K562 (cell line): ENCODE measurements at regions not wholly inside any gene's neighbourhood (a gene's known extent, or its start where the extent isn't known, plus 50 kb on each side); places are given as distances from the start of the nearest gene placed in this dataset.

Experiments used
- CXXC5 ChIP-seq: fragments of 250-450 bp; sonication (Bioruptor Pico); IDR thresholded peaks from 2 replicates; pipeline ENCODE4 v1.8.0; 2022; ENCODE audit warnings: inconsistent platforms, mild to moderate bottlenecking, moderate library complexity
- EHMT2 ChIP-seq: fragments of 450-650 bp; IDR thresholded peaks from 2 replicates; pipeline ENCODE4 v1.6.1; 2018; ENCODE audit warnings: antibody characterized with exemption
- FOXJ2 ChIP-seq: fragments of 200-800 bp; sonication (Bioruptor generic); IDR thresholded peaks from 2 replicates; pipeline ENCODE4 v1.6.1; 2016; ENCODE audit warnings: missing genetic modification characterization, missing compliant biosample characterization
- HBP1 ChIP-seq: fragments of 450-650 bp; formaldehyde crosslinking; IDR thresholded peaks from 2 replicates; pipeline ENCODE4 v1.4.0; 2022; ENCODE audit warnings: missing genetic modification characterization
- NCOA1 ChIP-seq: fragments of 450-650 bp; IDR thresholded peaks from 2 replicates; pipeline ENCODE4 v1.6.1; 2016; ENCODE audit warnings: low read depth
- NFE2 ChIP-seq: IDR thresholded peaks from 2 replicates; pipeline ENCODE4 v1.6.1; 2014; ENCODE audit warnings: antibody characterized with exemption, low read depth
- NFE2L1 ChIP-seq: fragments of 450-650 bp; IDR thresholded peaks from 2 replicates; pipeline ENCODE4 v1.6.1; 2016; ENCODE audit warnings: missing genetic modification characterization, low read depth, mild to moderate bottlenecking, missing compliant biosample characterization, moderate library complexity, borderline replicate concordance
- PHF21A ChIP-seq: fragments of 450-650 bp; IDR thresholded peaks from 2 replicates; pipeline ENCODE4 v1.6.1; 2017; ENCODE audit warnings: low read depth, borderline replicate concordance
- SMAD2 ChIP-seq: fragments of 150-350 bp; IDR thresholded peaks from 2 replicates; pipeline ENCODE4 v1.6.1; 2014; ENCODE audit warnings: low read depth, mild to moderate bottlenecking, low read length
- U2AF1 ChIP-seq: fragments of 200-400 bp; formaldehyde crosslinking; optimal IDR thresholded peaks from 2 replicates; pipeline ENCODE3; 2017; ENCODE audit warnings: mild to moderate bottlenecking, low read depth, low read length, moderate library complexity
- ZFPM2 ChIP-seq: fragments of 250-450 bp; sonication (Bioruptor Pico); IDR thresholded peaks from 2 replicates; pipeline ENCODE4 v1.5.1; 2022; ENCODE audit warnings: mild to moderate bottlenecking
- ZNF311 ChIP-seq: fragments of 250-450 bp; sonication (Bioruptor Pico); IDR thresholded peaks from 2 replicates; pipeline ENCODE4 v1.4.0; 2020; ENCODE audit warnings: mild to moderate bottlenecking, moderate library complexity
- ZNF639 ChIP-seq, 2 experiments: fragments of 200-800 bp in 1 of 2; sonication (Bioruptor generic) in 1 of 2; sonication (generic) in 1 of 2; formaldehyde crosslinking in 1 of 2; IDR thresholded peaks in 1 of 2; conservative IDR thresholded peaks in 1 of 2; 2 replicates each; pipeline versions ENCODE4 v1.5.0 to v1.6.1; 2016 to 2020; ENCODE audit warnings: missing compliant biosample characterization in 1 of 2, missing genetic modification characterization in 1 of 2, missing genetic modification reagents in 1 of 2
- ZNF766 ChIP-seq: fragments of 200-800 bp; sonication (Bioruptor generic); conservative IDR thresholded peaks from 2 replicates; pipeline ENCODE4 v1.6.1; 2016; ENCODE audit warnings: missing genetic modification characterization, missing compliant biosample characterization
- TF ChIP-seq, protein P1 (sequence below), 2 experiments: fragments of 450-650 bp; IDR thresholded peaks; 2 replicates each; pipeline ENCODE4 v1.6.1; 2018; ENCODE audit warnings: mild to moderate bottlenecking in 2 of 2, low read depth in 1 of 2; ENCODE audit not compliant: partially characterized antibody in 2 of 2

DNA sequence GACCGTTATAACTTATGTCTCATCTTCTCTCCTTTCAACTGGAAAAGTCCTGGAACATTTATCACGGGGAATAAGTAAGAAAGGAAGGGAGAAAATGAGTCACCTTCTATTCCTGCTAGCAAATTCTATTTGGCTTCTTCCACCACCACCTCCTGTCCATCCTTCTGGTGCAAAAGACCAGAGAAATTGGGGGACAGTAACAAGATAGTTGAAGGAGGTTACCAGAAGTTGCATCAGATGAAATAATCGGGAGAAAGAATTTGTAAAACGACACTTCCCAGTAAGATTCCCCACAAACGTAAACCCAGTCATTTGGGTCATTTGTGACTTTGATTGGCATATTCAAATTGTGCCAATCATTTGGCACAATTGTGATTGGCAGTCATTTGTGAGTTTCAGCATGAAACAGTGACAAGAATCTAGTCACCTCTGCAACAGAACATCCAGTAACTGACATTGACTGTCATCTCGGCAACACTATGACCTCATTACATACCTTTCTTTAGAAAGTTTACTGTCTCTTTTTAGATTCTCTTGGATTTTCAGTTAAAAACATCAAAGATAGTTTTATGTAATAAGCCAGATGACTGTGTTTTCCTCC lies 51.3 kb upstream of the PIK3CG start (continued):
- TF ChIP-seq PHF21A = no peak
- TF ChIP-seq ZNF766 (CRISPR knock-in tag) = peak; percentile 64; the same call in 1 of the 2 replicates
- TF ChIP-seq FOXJ2 (tag) = peak; percentile 84
- TF ChIP-seq HBP1 (CRISPR knock-in tag) = 0 out of 2 replicates have a peak, but pooled peaks have one; percentile 43
- no peak for TF ChIP-seq U2AF1
- no peak for TF ChIP-seq ZFPM2 (CRISPR knock-in tag)
- TF ChIP-seq SMAD2 = no peak
- TF ChIP-seq NFE2L1 (tag) = 0 out of 2 replicates have a peak, but pooled peaks have one; percentile 8
- no peak for TF ChIP-seq ZNF639 (CRISPR knock-in tag; conservative IDR thresholded peaks at IDR 0.05 in 1 of 2, IDR thresholded peaks at IDR 0.05 in 1 of 2)
- TF ChIP-seq, protein P1, sequence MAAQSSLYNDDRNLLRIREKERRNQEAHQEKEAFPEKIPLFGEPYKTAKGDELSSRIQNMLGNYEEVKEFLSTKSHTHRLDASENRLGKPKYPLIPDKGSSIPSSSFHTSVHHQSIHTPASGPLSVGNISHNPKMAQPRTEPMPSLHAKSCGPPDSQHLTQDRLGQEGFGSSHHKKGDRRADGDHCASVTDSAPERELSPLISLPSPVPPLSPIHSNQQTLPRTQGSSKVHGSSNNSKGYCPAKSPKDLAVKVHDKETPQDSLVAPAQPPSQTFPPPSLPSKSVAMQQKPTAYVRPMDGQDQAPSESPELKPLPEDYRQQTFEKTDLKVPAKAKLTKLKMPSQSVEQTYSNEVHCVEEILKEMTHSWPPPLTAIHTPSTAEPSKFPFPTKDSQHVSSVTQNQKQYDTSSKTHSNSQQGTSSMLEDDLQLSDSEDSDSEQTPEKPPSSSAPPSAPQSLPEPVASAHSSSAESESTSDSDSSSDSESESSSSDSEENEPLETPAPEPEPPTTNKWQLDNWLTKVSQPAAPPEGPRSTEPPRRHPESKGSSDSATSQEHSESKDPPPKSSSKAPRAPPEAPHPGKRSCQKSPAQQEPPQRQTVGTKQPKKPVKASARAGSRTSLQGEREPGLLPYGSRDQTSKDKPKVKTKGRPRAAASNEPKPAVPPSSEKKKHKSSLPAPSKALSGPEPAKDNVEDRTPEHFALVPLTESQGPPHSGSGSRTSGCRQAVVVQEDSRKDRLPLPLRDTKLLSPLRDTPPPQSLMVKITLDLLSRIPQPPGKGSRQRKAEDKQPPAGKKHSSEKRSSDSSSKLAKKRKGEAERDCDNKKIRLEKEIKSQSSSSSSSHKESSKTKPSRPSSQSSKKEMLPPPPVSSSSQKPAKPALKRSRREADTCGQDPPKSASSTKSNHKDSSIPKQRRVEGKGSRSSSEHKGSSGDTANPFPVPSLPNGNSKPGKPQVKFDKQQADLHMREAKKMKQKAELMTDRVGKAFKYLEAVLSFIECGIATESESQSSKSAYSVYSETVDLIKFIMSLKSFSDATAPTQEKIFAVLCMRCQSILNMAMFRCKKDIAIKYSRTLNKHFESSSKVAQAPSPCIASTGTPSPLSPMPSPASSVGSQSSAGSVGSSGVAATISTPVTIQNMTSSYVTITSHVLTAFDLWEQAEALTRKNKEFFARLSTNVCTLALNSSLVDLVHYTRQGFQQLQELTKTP (IDR thresholded peaks at IDR 0.05; ENCODE audit: low read depth in 1 of 2, partially characterized antibody in 2 of 2) = peak; percentile 66 to 90
- no peak for TF ChIP-seq NFE2
- 0 out of 2 replicates have a peak, but pooled peaks have one; percentile 13 for TF ChIP-seq ZNF311 (CRISPR knock-in tag)
- TF ChIP-seq CXXC5 (CRISPR knock-in tag) = peak; percentile 75
- no peak for TF ChIP-seq EHMT2
- TF ChIP-seq NCOA1 = 0 out of 2 replicates have a peak, but pooled peaks have one; percentile 57
